Endothelial cell (in vitro differentiated cells): ENCODE measurements at regions not wholly inside any gene's neighbourhood (a gene's known extent, or its start where the extent isn't known, plus 50 kb on each side); places are given as distances from the start of the nearest gene placed in this dataset.

Experiments
- DNase-seq: peaks from one replicate; pipeline ENCODE4 v3.0.0; 2021; ENCODE audit warnings: low spot score
- H3K27ac Mint-ChIP-seq: one replicate; pipeline ENCODE4 v1.8.0; 2021; ENCODE audit warnings: mixed read lengths, inconsistent platforms; ENCODE audit not compliant: unreplicated experiment
- H3K27me3 Mint-ChIP-seq: one replicate; pipeline ENCODE4 v1.8.0; 2021; ENCODE audit warnings: mild to moderate bottlenecking, moderate library complexity, mixed read lengths, inconsistent platforms; ENCODE audit not compliant: unreplicated experiment
- H3K36me3 Mint-ChIP-seq: one replicate; pipeline ENCODE4 v1.8.0; 2021; ENCODE audit warnings: mild to moderate bottlenecking, low read depth, mixed read lengths, inconsistent platforms; ENCODE audit not compliant: unreplicated experiment
- H3K4me1 Mint-ChIP-seq: one replicate; pipeline ENCODE4 v1.8.0; 2021; ENCODE audit warnings: mild to moderate bottlenecking, mixed read lengths, inconsistent platforms; ENCODE audit not compliant: unreplicated experiment
- H3K4me3 Mint-ChIP-seq: one replicate; pipeline ENCODE4 v1.8.0; 2021; ENCODE audit warnings: mild to moderate bottlenecking, mixed read lengths, inconsistent platforms; ENCODE audit not compliant: unreplicated experiment
- H3K9me3 Mint-ChIP-seq: one replicate; pipeline ENCODE4 v1.8.0; 2021; ENCODE audit warnings: mixed read lengths, inconsistent platforms; ENCODE audit not compliant: unreplicated experiment
- CTCF ChIP-seq: fragments of 200-600 bp; sonication (generic); IDR thresholded peaks from one replicate; pipeline ENCODE4 v1.5.0; 2021; ENCODE audit warnings: antibody characterized with exemption; ENCODE audit not compliant: unreplicated experiment

- TF ChIP-seq CTCF, result no peak
- no peak overlapping the region for H3K4me3 Mint-ChIP-seq
- peaks cover 25% of the 10 kb centered on the region for H3K4me1 Mint-ChIP-seq
- no peak for DNase-seq
- H3K27me3 Mint-ChIP-seq, result no peaks in the 10 kb centered on the region
- H3K27ac Mint-ChIP-seq, result no peak overlapping the region
- no peaks in the 10 kb centered on the region for H3K36me3 Mint-ChIP-seq
- H3K9me3 Mint-ChIP-seq, result no peaks in the 10 kb centered on the region
Measured at GRCh38 chr1:69321311-69321710, 246.4 kb upstream of the LRRC7 start.

- no peak for TF ChIP-seq CTCF
- peaks cover 8% of the 10 kb centered on the region for H3K9me3 Mint-ChIP-seq
Measured at GRCh38 chr1:69328186-69328585, 239.5 kb upstream of the LRRC7 start.

GRCh38 chr1:69363236-69363635 is 204.5 kb upstream of the LRRC7 start:
- Mint-ChIP-seq H3K36me3 (no peaks in the 10 kb centered on the region), H3K4me1 (no peaks in the 10 kb centered on the region), H3K4me3 (no peak overlapping the region), H3K27ac (no peak overlapping the region), H3K9me3 (no peaks in the 10 kb centered on the region), H3K27me3 (no peaks in the 10 kb centered on the region)
- TF ChIP-seq CTCF, result no peak
- no peak for DNase-seq

More at GRCh38 chr1:69328186-69328585, 239.5 kb upstream of the LRRC7 start:
- Mint-ChIP-seq H3K27me3 (no peaks in the 10 kb centered on the region), H3K36me3 (peaks cover 8% of the 10 kb centered on the region), H3K4me3 (no peak overlapping the region), H3K27ac (no peak overlapping the region), H3K4me1 (peaks cover 17% of the 10 kb centered on the region)
- no peak for DNase-seq

GRCh38 chr1:69373520-69373919 is 194.2 kb upstream of the LRRC7 start:
- Mint-ChIP-seq H3K9me3 (no peaks in the 10 kb centered on the region), H3K27ac (no peak overlapping the region), H3K4me3 (no peak overlapping the region), H3K27me3 (no peaks in the 10 kb centered on the region), H3K36me3 (no peaks in the 10 kb centered on the region), H3K4me1 (no peaks in the 10 kb centered on the region)
- DNase-seq, result no peak
- no peak for TF ChIP-seq CTCF

GRCh38 chr1:69376408-69376807 is 191.3 kb upstream of the LRRC7 start:
- Mint-ChIP-seq H3K36me3 (no peaks in the 10 kb centered on the region), H3K9me3 (no peaks in the 10 kb centered on the region), H3K4me3 (no peak overlapping the region), H3K4me1 (no peaks in the 10 kb centered on the region), H3K27me3 (no peaks in the 10 kb centered on the region), H3K27ac (no peak overlapping the region)
- DNase-seq, result no peak
- TF ChIP-seq CTCF, result no peak
